NCI-H460 (cell line): ENCODE measurements at regions not wholly inside any gene's neighbourhood (a gene's known extent, or its start where the extent isn't known, plus 50 kb on each side); places are given as distances from the start of the nearest gene placed in this dataset.

ENCODE experiments used
- DNase-seq: peaks from one replicate; pipeline ENCODE4 v3.0.0-alpha.2; 2016; ENCODE audit warnings: low read depth; ENCODE audit errors: extremely low read depth
- small RNA-seq, 2 experiments: library from RNA; depleted of rRNA; stranded (forward); fragments of <200 nt; gene quantifications; one replicate each; pipeline ENCODE3, GENCODE V24; 2014

GRCh38 chrX:116605576-116605975, 142.8 kb upstream of the CT83 start:
- DNase-seq = no peak

GRCh38 chrX:116596010-116596409, 133.2 kb upstream of the CT83 start:
- DNase-seq = no peak

Small RNAs in the stretch of these regions (small RNA-seq; reads per million reads assigned to genes)
- gene RNU6-1323P = 0 to 0.12 reads per million in 2 experiments
